Heart left ventricle (tissue), 16 donors: ENCODE measurements at regions not wholly inside any gene's neighbourhood (a gene's known extent, or its start where the extent isn't known, plus 50 kb on each side); places are given as distances from the start of the nearest gene placed in this dataset.

Experiments used
- ATAC-seq, 4 donors: fragments of 200-7000 bp; cut with Tn5 transposase; one replicate each; pipeline ENCODE4 v1.9.1; 2020 to 2022; ENCODE audit warnings: moderate library complexity in 4 of 4, mild to moderate bottlenecking in 3 of 4, moderate number of reproducible peaks in 1 of 4
- DNase-seq, 5 donors: peaks; one replicate each; pipeline ENCODE4 v3.0.0-alpha.2; 2020
- H3K27ac ChIP-seq, 12 donors: fragments of 200-600 bp; sonication (generic) in 4 of 12; one replicate each; pipeline versions ENCODE4 v1.5.0 to v1.8.0; 2016 to 2022; ENCODE audit warnings: mild to moderate bottlenecking in 2 of 12
- H3K27me3 ChIP-seq, 9 donors: fragments of 200-600 bp; sonication (generic) in 2 of 9; one replicate each; pipeline versions ENCODE4 v1.5.1 to v1.8.0; 2016 to 2022; ENCODE audit warnings: mild to moderate bottlenecking in 3 of 9
- H3K36me3 ChIP-seq, 9 donors: fragments of 200-600 bp; sonication (generic) in 2 of 9; one replicate each; pipeline versions ENCODE4 v1.5.0 to v1.8.0; 2018 to 2022; ENCODE audit warnings: mild to moderate bottlenecking in 2 of 9
- H3K4me1 ChIP-seq, 12 donors: fragments of 200-600 bp; sonication (generic) in 4 of 12; one replicate each; pipeline versions ENCODE4 v1.5.0 to v1.8.0; 2016 to 2022; ENCODE audit warnings: mild to moderate bottlenecking in 3 of 12
- H3K4me3 ChIP-seq, 12 donors: fragments of 200-600 bp; sonication (generic) in 4 of 12; one replicate each; pipeline versions ENCODE4 v1.5.0 to v1.8.0; 2017 to 2022; ENCODE audit warnings: mild to moderate bottlenecking in 9 of 12, moderate library complexity in 4 of 12
- H3K9me3 ChIP-seq, 12 donors: fragments of 200-600 bp; sonication (generic) in 4 of 12; one replicate each; pipeline versions ENCODE4 v1.5.0 to v1.8.0; 2016 to 2022; ENCODE audit warnings: mild to moderate bottlenecking in 1 of 12
- CTCF ChIP-seq, 12 donors: fragments of 200-600 bp; sonication (generic) in 4 of 12; IDR thresholded peaks; one replicate each; pipeline versions ENCODE4 v1.5.0 to v1.8.0; 2018 to 2022; ENCODE audit warnings: antibody characterized with exemption in 12 of 12, mild to moderate bottlenecking in 5 of 12
- POLR2A ChIP-seq, 2 donors: fragments of 450-650 bp; IDR thresholded peaks; one replicate each; pipeline ENCODE4 v1.6.1; 2017; ENCODE audit warnings: antibody characterized with exemption in 2 of 2, mild to moderate bottlenecking in 2 of 2, moderate library complexity in 2 of 2
- WGBS, 4 donors: extraction: QIAGEN DNeasy Blood & Tissue Kit in 2 of 4; methylation state at CpG; one replicate each; pipeline versions ENCODE4 v1.1.5 to v1.1.7; 2013 to 2018; 5-methylcytosine and 5-hydroxymethylcytosine counted together
- intact Hi-C, 10 donors: fragments of 100-400 bp; cut with DNase I; formaldehyde crosslinking; loops; one replicate each; pipeline versions ENCODE4 v1.11.1 to v1.14.2; 2022
- donor health status: ischemic (EF 13 %, LVEDD 7.1; RV severe dilation, severe dysfunction).
- donor health status: healthy with polysubstance abuse.
- donor health status: DM: no; HTN: yes; CAD: no.
- donor health status: DM: no; HTN: no; CAD: no.
- donor health status: ischemic (EF 25% LVEDD 6.9; RV normal size, moderate dysfunction).
- donor health status: ischemic (EF 25% LVEDD 5.7; RV mildly dilated, moderate dysfunction).
- donor health status: healthy.
- donor health status: DM: yes; HTN: yes; CAD: no.
- donor health status: ischemic (EF 35%, LVEDD 5.7; RV mildly dilated, moderate dysfunction).
- donor health status: nonischemic (EF 11% LVEDD 7.7; RV severe dilation, severe dysfunction).
- donor health status: DM: yes; HTN: yes; CAD: no.
- donor health status: PGD.
- donor health status: ischemic (EF 29% LVEDD 5.4; RV normal size, mild dysfunction).
- donor health status: nonischemic (EF 23%, LVEDD 6.1; RV moderate dilation, normal function).

- ATAC-seq: no peak
- no peaks in the 10 kb centered on the region for H3K36me3 ChIP-seq
- peaks cover 0 to 27% (median 4%) of the 10 kb centered on the region in 12 donors for H3K4me1 ChIP-seq
- H3K9me3 ChIP-seq: peaks cover 0 to 6% (median 0%) of the 10 kb centered on the region in 12 donors
- no peak overlapping the region for H3K4me3 ChIP-seq
- no peaks in the 10 kb centered on the region for H3K27me3 ChIP-seq
- WGBS, 4 donors: 85 to 92% (median 88%) methylated on average over 8 of the region's 8 CpGs
- no peak overlapping the region for H3K27ac ChIP-seq
- intact Hi-C loops: no loop called here
- no peak for DNase-seq
- TF ChIP-seq POLR2A (IDR thresholded peaks at IDR 0.05): no peak
- TF ChIP-seq CTCF (IDR thresholded peaks at IDR 0.05): no peak
These were observed 135.9 kb downstream of the GADD45G start for GRCh38 chr9:89740722-89741121.

- H3K4me3 ChIP-seq: no peak overlapping the region
- TF ChIP-seq CTCF (IDR thresholded peaks at IDR 0.05) (no peak), POLR2A (IDR thresholded peaks at IDR 0.05) (no peak)
- no peak overlapping the region for H3K27ac ChIP-seq
- DNase-seq (no peak), ATAC-seq (no peak)
- peaks cover 0 to 27% (median 9%) of the 10 kb centered on the region in 12 donors for H3K4me1 ChIP-seq
- peaks cover 0 to 6% (median 0%) of the 10 kb centered on the region in 12 donors for H3K9me3 ChIP-seq
- WGBS, 4 donors: 88 to 92% (median 91%) methylated on average over 6 of the region's 6 CpGs
- no peaks in the 10 kb centered on the region for H3K36me3 ChIP-seq
- intact Hi-C loops: no loop called here
- no peaks in the 10 kb centered on the region for H3K27me3 ChIP-seq
These were observed 137.8 kb downstream of the GADD45G start for GRCh38 chr9:89742660-89743059.

GRCh38 chr9:89743216-89743572 lies 138.4 kb downstream of the GADD45G start:
- 72 to 95% (median 83%) methylated on average over 5 of the region's 5 CpGs for WGBS, 4 donors

GRCh38 chr9:89743573-89744254 lies 138.9 kb downstream of the GADD45G start:
- Histone ChIP-seq H3K27me3 (no peaks in the 10 kb centered on the region), H3K27ac (no peak overlapping the region), H3K36me3 (no peaks in the 10 kb centered on the region), H3K9me3 (peaks cover 0 to 6% (median 0%) of the 10 kb centered on the region in 12 donors), H3K4me1 (peaks cover 0 to 27% (median 9%) of the 10 kb centered on the region in 12 donors), H3K4me3 (no peak overlapping the region)
- TF ChIP-seq POLR2A (IDR thresholded peaks at IDR 0.05) (no peak), CTCF (IDR thresholded peaks at IDR 0.05) (no peak)
- intact Hi-C loops: no loop called here
- DNase-seq (no peak), ATAC-seq (no peak)
- 71 to 90% (median 81%) methylated on average over 5 to 8 of the region's 8 CpGs for WGBS, 4 donors

More at GRCh38 chr9:89743216-89743572, 138.4 kb downstream of the GADD45G start:
- peaks cover 0 to 27% (median 9%) of the 10 kb centered on the region in 12 donors for H3K4me1 ChIP-seq
- H3K27ac ChIP-seq: no peak overlapping the region
- DNase-seq: no peak
- H3K27me3 ChIP-seq: no peaks in the 10 kb centered on the region
- no peak overlapping the region for H3K4me3 ChIP-seq
- no peak for ATAC-seq
- no peaks in the 10 kb centered on the region for H3K36me3 ChIP-seq
- intact Hi-C loops: no loop called here
- peaks cover 0 to 6% (median 0%) of the 10 kb centered on the region in 12 donors for H3K9me3 ChIP-seq
- TF ChIP-seq CTCF (IDR thresholded peaks at IDR 0.05) (no peak), POLR2A (IDR thresholded peaks at IDR 0.05) (no peak)
